Smooth muscle cell (in vitro differentiated cells): ENCODE measurements at regions not wholly inside any gene's neighbourhood (a gene's known extent, or its start where the extent isn't known, plus 50 kb on each side); places are given as distances from the start of the nearest gene placed in this dataset.
"Not testable (repeated sequence)": the region's sequence is repeated elsewhere in the genome, so short reads cannot be mapped to it uniquely, and the experiment has no call there.

ENCODE experiments used
- DNase-seq: peaks from one replicate; lab custom pipeline; 2025; ENCODE audit not compliant: unreplicated experiment; lab: John Stamatoyannopoulos, UW
- H2AFZ ChIP-seq: fragments of 200-600 bp; sonication (generic); 2 replicates; pipeline ENCODE4 v1.6.0; 2016; ENCODE audit warnings: antibody characterized with exemption, low read depth, mild to moderate bottlenecking
- H3F3A ChIP-seq: fragments of 200-600 bp; sonication (generic); 2 replicates; pipeline ENCODE4 v1.6.0; 2017; ENCODE audit warnings: antibody characterized with exemption, low read depth
- H3K27ac ChIP-seq: fragments of 200-600 bp; sonication (generic); 2 replicates; pipeline ENCODE4 v1.5.1; 2016; ENCODE audit warnings: low read depth, mild to moderate bottlenecking
- H3K27me3 ChIP-seq: fragments of 200-600 bp; sonication (generic); 2 replicates; pipeline ENCODE4 v1.6.1; 2016; ENCODE audit warnings: low read depth, mild to moderate bottlenecking
- H3K36me3 ChIP-seq: fragments of 200-600 bp; sonication (generic); 2 replicates; pipeline ENCODE4 v1.5.1; 2016; ENCODE audit warnings: low read depth
- H3K4me1 ChIP-seq: fragments of 200-600 bp; sonication (generic); 2 replicates; pipeline ENCODE4 v1.5.1; 2016; ENCODE audit warnings: low read depth
- H3K4me2 ChIP-seq: fragments of 200-600 bp; sonication (generic); 2 replicates; pipeline ENCODE4 v1.6.0; 2016; ENCODE audit warnings: mild to moderate bottlenecking
- H3K4me3 ChIP-seq: fragments of 200-600 bp; sonication (generic); 2 replicates; pipeline ENCODE4 v1.5.1; 2016; ENCODE audit warnings: mild to moderate bottlenecking
- H3K79me2 ChIP-seq: fragments of 200-600 bp; sonication (generic); 2 replicates; pipeline ENCODE4 v1.6.0; 2016; ENCODE audit warnings: low read depth, mild to moderate bottlenecking
- H3K9ac ChIP-seq: fragments of 200-600 bp; sonication (generic); 2 replicates; pipeline ENCODE4 v1.6.0; 2016; ENCODE audit warnings: low read depth
- H3K9me3 ChIP-seq: fragments of 200-600 bp; sonication (generic); replicated peaks from 2 replicates; pipeline ENCODE4 v1.5.1; 2016; ENCODE audit warnings: low read depth
- H4K20me1 ChIP-seq: fragments of 200-600 bp; sonication (generic); 2 replicates; pipeline ENCODE4 v1.6.0; 2016; ENCODE audit warnings: low read depth
- CTCF ChIP-seq: fragments of 200-600 bp; sonication (generic); IDR thresholded peaks from 2 replicates; pipeline ENCODE4 v1.5.1; 2017; ENCODE audit warnings: borderline replicate concordance, mild to moderate bottlenecking, antibody characterized with exemption; ENCODE audit not compliant: insufficient read depth, poor library complexity, severe bottlenecking
- WGBS: methylation state at CpG from one replicate; pipeline ENCODE4 v1.1.7; 2016; ENCODE audit warnings: low lambda C conversion rate; 5-methylcytosine and 5-hydroxymethylcytosine counted together

- no peak for TF ChIP-seq CTCF
Measured at GRCh38 chr12:33892425-33892824, 129.9 kb upstream of the ALG10 start.

GRCh38 chr12:33920460-33920859 is 101.8 kb upstream of the ALG10 start:
- not testable (repeated sequence) for H3K4me1 ChIP-seq, DNase-seq, H3K4me3 ChIP-seq, H3K36me3 ChIP-seq, H3K9ac ChIP-seq, H4K20me1 ChIP-seq, H2AFZ ChIP-seq, H3F3A ChIP-seq, H3K27ac ChIP-seq, H3K9me3 ChIP-seq, H3K79me2 ChIP-seq, H3K4me2 ChIP-seq, H3K27me3 ChIP-seq
- WGBS: 87% methylated on average over 5 of the region's 5 CpGs

More at GRCh38 chr12:33892425-33892824, 129.9 kb upstream of the ALG10 start:
- Histone ChIP-seq H3K9ac (no peak overlapping the region), H3K27ac (no peak overlapping the region), H4K20me1 (no peaks in the 10 kb centered on the region), H3K9me3 (no peaks in the 10 kb centered on the region), H3K36me3 (no peaks in the 10 kb centered on the region), H3K4me1 (no peaks in the 10 kb centered on the region), H3K27me3 (no peaks in the 10 kb centered on the region), H3K4me3 (no peak overlapping the region), H2AFZ (no peak overlapping the region), H3F3A (no peaks in the 10 kb centered on the region), H3K79me2 (no peaks in the 10 kb centered on the region), H3K4me2 (no peak overlapping the region)
- 92% methylated on average over 3 of the region's 3 CpGs for WGBS
- DNase-seq: no peak

GRCh38 chr12:33926095-33926494 is 96.2 kb upstream of the ALG10 start:
- no peak overlapping the region for H3K4me2 ChIP-seq
- no peak overlapping the region for H2AFZ ChIP-seq
- H3K79me2 ChIP-seq: no peaks in the 10 kb centered on the region
- no peak overlapping the region for H3K4me3 ChIP-seq
- H3K27me3 ChIP-seq: no peaks in the 10 kb centered on the region
- no peaks in the 10 kb centered on the region for H3K36me3 ChIP-seq
- H3K4me1 ChIP-seq: no peaks in the 10 kb centered on the region
- no peak for TF ChIP-seq CTCF
- no peaks in the 10 kb centered on the region for H3F3A ChIP-seq
- H3K9me3 ChIP-seq: peaks cover 8% of the 10 kb centered on the region
- 84% methylated on average over 3 of the region's 3 CpGs for WGBS
- no peak overlapping the region for H3K9ac ChIP-seq
- no peak for DNase-seq
- H3K27ac ChIP-seq: no peak overlapping the region
- no peaks in the 10 kb centered on the region for H4K20me1 ChIP-seq

GRCh38 chr12:33937669-33938068 is 84.6 kb upstream of the ALG10 start:
- not testable (repeated sequence) for H3K4me2 ChIP-seq, H3K4me3 ChIP-seq, DNase-seq, H3F3A ChIP-seq, H3K4me1 ChIP-seq, H3K9me3 ChIP-seq, H4K20me1 ChIP-seq, H3K27ac ChIP-seq, H3K9ac ChIP-seq, H3K79me2 ChIP-seq, H3K36me3 ChIP-seq, H2AFZ ChIP-seq, H3K27me3 ChIP-seq
- 96% methylated on average over 1 of the region's 1 CpG for WGBS

- DNase-seq: no peak
- Histone ChIP-seq H3K79me2 (no peaks in the 10 kb centered on the region), H3F3A (no peaks in the 10 kb centered on the region), H3K4me2 (no peak overlapping the region), H2AFZ (no peak overlapping the region), H3K9me3 (no peaks in the 10 kb centered on the region), H4K20me1 (no peaks in the 10 kb centered on the region), H3K9ac (no peak overlapping the region), H3K27ac (no peak overlapping the region), H3K27me3 (no peaks in the 10 kb centered on the region), H3K4me1 (no peaks in the 10 kb centered on the region), H3K4me3 (no peak overlapping the region), H3K36me3 (no peaks in the 10 kb centered on the region)
- 71% methylated on average over 3 of the region's 3 CpGs for WGBS
- no peak for TF ChIP-seq CTCF
Measured at GRCh38 chr12:33942172-33942571, 80.1 kb upstream of the ALG10 start.
